ENCODE measurements at regions not wholly inside any gene's neighbourhood (a gene's known extent, or its start where the extent isn't known, plus 50 kb on each side); places are given as distances from the start of the nearest gene placed in this dataset.
A peak's percentile ranks its signal among the peaks of the same experiment; 100 is the strongest.

DNA sequence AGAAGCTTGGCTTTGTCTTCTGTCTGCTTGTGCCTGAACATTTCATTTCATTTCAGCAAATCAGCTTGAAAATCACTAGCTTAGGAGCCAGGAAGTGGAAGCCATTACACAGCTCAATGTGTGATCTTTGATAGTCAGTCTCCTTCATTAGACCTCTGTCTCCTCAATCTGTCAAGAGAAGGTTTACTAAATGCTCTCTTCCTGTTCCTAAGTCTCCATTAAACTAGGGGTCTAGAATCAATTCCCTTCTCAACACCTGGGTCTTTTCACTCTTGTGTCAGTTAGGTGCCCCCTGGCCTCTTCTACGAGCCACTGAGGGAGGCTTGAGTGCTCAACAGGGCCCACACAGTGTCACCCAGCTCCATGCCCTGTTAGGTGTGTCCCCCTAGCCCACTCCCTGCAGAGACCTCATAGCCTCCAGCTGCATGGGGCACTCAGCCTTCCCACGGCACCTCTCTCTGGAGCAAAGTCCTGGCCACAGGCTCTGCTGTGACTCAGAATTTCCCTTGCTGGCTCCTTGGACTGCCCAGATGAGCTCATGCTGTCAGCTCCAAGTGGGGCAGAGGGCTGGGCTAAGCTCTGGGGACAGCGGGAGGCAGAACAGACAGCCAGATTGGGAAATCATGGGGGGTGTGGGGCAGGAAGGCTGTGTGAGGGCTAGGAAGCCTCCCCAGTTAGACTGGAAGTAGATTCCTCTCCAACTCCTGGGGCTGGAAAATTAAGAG is 115.7 kb upstream of the IPO9 start:
- Histone ChIP-seq H3K27ac (ENCODE audit: low read depth, low read length, poor library complexity, severe bottlenecking) (no peak overlapping the region), H3K36me3 (ENCODE audit: insufficient read depth, low read length) (no peaks in the 10 kb centered on the region), H3K9me2 (ENCODE audit: insufficient read depth, low read length) (no peaks in the 10 kb centered on the region), H3K4me1 (ENCODE audit: insufficient read depth, low read length, poor library complexity, severe bottlenecking) (peaks cover 17% of the 10 kb centered on the region), H2AFZ (ENCODE audit: low read length) (0 out of 2 replicates have a peak overlapping the region, but pooled peaks have one; percentile 7), H3K9me3 (ENCODE audit: low read length) (no peaks in the 10 kb centered on the region), H3K4me2 (ENCODE audit: low read length) (no peak overlapping the region), H3K4me3 (ENCODE audit: low read depth, low read length, poor library complexity, severe bottlenecking) (no peak overlapping the region), H4K20me1 (ENCODE audit: insufficient read depth, low read length) (no peaks in the 10 kb centered on the region), H3K79me2 (ENCODE audit: insufficient read depth, low read depth, low read length) (no peaks in the 10 kb centered on the region)
- no peak for DNase-seq (ENCODE audit: low spot score)
- CTCF ChIA-PET (ENCODE audit: unreplicated experiment) = interaction anchor here (0.8 kb wide), 1 partner anchor 10 kb away, joined by 3 read pairs; no protein-coding TSS in a partner anchor
- intact Hi-C loops (cut with micrococcal nuclease; ENCODE audit: unreplicated experiment) = no loop called here
- TF ChIP-seq CTCF (conservative IDR thresholded peaks at IDR 0.05; ENCODE audit: low read length) (no peak), EZH2phosphoT487 (IDR thresholded peaks at IDR 0.05; ENCODE audit: borderline replicate concordance, low read depth, low read length) (no peak)
- POLR2A ChIA-PET = interaction anchor here (1.0 kb wide), 1 partner anchor 10 kb away, joined by 4 read pairs; no protein-coding TSS in a partner anchor
- no TSS peak for BruUV-seq (replicated peaks)

DNA sequence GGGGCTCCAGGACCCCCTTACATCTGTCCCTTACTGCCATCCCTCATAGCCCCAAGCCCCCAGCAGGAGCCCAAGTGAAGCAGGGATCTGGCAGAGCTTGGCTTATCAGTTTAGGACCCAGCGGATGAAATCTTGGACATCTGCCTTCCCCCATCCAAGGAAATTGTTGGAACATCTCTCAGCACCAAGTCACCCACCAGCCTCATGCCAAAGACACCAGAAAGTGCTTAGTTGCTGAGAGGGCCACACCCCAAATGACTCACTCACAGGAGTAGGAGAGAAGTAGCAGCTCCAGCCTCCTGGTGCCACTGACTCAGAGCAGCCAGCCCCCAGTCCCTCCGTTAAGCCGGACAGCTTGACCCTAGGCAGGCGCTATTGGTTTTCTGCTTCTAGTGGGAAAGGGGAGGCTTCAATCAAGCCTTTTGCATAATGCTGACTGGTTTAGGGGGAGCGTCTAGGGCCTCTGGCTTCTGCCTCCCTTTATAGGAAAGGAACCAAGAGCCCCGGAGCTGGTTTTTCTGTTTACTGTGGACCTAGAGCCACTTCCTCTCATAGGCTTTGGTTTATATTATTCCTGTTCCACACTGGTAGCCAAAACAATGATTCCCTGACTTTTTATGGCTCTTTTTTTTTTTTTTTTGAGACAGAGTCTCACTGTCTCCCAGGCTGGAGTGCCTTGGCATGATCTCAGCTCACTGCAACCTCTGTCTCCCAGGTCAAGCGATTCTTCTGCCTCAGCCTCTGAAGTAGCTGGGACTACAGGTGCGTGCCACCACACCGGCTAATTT is 114.2 kb upstream of the IPO9 start:
- no peaks in the 10 kb centered on the region for H3K36me3 ChIP-seq (ENCODE audit: insufficient read depth, low read length)
- no TSS peak for BruUV-seq (replicated peaks)
- no peak for DNase-seq (ENCODE audit: low spot score)
- no peak overlapping the region for H3K4me3 ChIP-seq (ENCODE audit: low read depth, low read length, poor library complexity, severe bottlenecking)
- H3K27ac ChIP-seq (ENCODE audit: low read depth, low read length, poor library complexity, severe bottlenecking) = no peak overlapping the region
- no peak overlapping the region for H2AFZ ChIP-seq (ENCODE audit: low read length)
- ChIA-PET POLR2A (interaction anchor here (0.5 kb wide), 1 partner anchor 1943 kb away, joined by 3 read pairs; no protein-coding TSS in a partner anchor), CTCF (ENCODE audit: unreplicated experiment) (interaction anchor here (1.3 kb wide), 1 partner anchor 75 kb away, joined by 3 read pairs; no protein-coding TSS in a partner anchor)
- H3K4me2 ChIP-seq (ENCODE audit: low read length) = no peak overlapping the region
- H3K79me2 ChIP-seq (ENCODE audit: insufficient read depth, low read depth, low read length) = no peaks in the 10 kb centered on the region
- H3K9me3 ChIP-seq (ENCODE audit: low read length) = no peaks in the 10 kb centered on the region
- peaks cover 17% of the 10 kb centered on the region for H3K4me1 ChIP-seq (ENCODE audit: insufficient read depth, low read length, poor library complexity, severe bottlenecking)
- intact Hi-C loops (cut with micrococcal nuclease; ENCODE audit: unreplicated experiment) = no loop called here
- H4K20me1 ChIP-seq (ENCODE audit: insufficient read depth, low read length) = no peaks in the 10 kb centered on the region
- H3K9me2 ChIP-seq (ENCODE audit: insufficient read depth, low read length) = no peaks in the 10 kb centered on the region
- TF ChIP-seq EZH2phosphoT487 (IDR thresholded peaks at IDR 0.05; ENCODE audit: borderline replicate concordance, low read depth, low read length) (no peak), CTCF (conservative IDR thresholded peaks at IDR 0.05; ENCODE audit: low read length) (no peak)

Data from OCI-LY7 (cell line).